Activated CD4-positive, alpha-beta T cell treated with anti-CD3 and anti-CD28 coated beads, Interleukin-2, amount 10 ng/mL, durations not matched to agents 24 days and 14 days (primary cell): ENCODE measurements at regions not wholly inside any gene's neighbourhood (a gene's known extent, or its start where the extent isn't known, plus 50 kb on each side); places are given as distances from the start of the nearest gene placed in this dataset.

Source experiments
- DNase-seq: peaks from one replicate; pipeline ENCODE4 v3.0.0; 2022
- H3K27ac Mint-ChIP-seq: one replicate; pipeline ENCODE4 v1.8.0; 2022; ENCODE audit warnings: mild to moderate bottlenecking, mixed read lengths
- H3K27me3 Mint-ChIP-seq: one replicate; pipeline ENCODE4 v1.8.0; 2022; ENCODE audit warnings: mixed read lengths
- H3K36me3 Mint-ChIP-seq: one replicate; pipeline ENCODE4 v1.8.0; 2022; ENCODE audit warnings: low read depth, mild to moderate bottlenecking, mixed read lengths
- H3K4me1 Mint-ChIP-seq: one replicate; pipeline ENCODE4 v1.8.0; 2021; ENCODE audit warnings: mixed read lengths
- H3K4me3 Mint-ChIP-seq: one replicate; pipeline ENCODE4 v1.8.0; 2022; ENCODE audit warnings: mild to moderate bottlenecking, moderate library complexity, mixed read lengths
- H3K9me3 Mint-ChIP-seq: one replicate; pipeline ENCODE4 v1.8.0; 2021; ENCODE audit warnings: mixed read lengths
- intact Hi-C: fragments of 100-400 bp; cut with micrococcal nuclease; formaldehyde crosslinking; loops from one replicate; pipeline ENCODE4 v1.15.1; 2023

DNA sequence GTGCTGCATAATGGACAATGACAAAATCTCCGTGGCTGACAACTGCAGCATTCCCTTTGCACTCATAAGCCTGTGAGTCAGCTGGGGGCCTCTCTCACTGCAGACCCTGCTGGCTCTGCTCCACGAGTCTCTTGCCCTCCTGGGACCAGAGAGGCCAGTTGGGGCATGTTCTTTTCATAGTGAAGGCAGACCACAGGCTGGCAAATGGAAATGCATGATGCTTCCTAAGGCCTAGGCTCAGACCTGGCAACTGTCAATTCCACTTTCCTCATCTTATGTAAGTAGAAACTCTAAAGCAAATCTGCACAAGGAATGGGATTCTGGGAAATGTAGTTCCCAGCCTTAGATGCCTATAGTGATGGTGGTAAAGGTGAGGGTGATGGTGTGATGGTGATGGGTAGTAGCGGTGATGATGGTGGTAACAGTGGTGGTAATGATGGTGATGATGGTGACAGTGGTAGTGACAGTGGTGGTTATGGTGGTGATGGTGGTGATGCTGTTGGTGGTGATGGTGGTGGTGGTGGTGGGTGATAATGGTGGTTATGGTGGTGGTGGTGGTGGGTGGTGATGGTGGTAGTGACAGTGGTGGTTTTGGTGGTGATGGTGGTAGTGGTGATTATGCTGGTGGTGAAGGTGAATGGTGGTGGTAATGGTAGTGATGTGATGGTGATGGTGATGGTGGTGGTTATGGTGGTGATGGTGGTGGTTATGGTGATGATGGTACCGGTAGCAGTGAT is 185.8 kb upstream of the ARL4C start:
- H3K36me3 Mint-ChIP-seq = no peaks in the 10 kb centered on the region
- no peak overlapping the region for H3K4me3 Mint-ChIP-seq
- no peaks in the 10 kb centered on the region for H3K9me3 Mint-ChIP-seq
- intact Hi-C loops = no loop called here
- no peak overlapping the region for H3K27ac Mint-ChIP-seq
- H3K4me1 Mint-ChIP-seq = no peaks in the 10 kb centered on the region
- peaks cover 10% of the 10 kb centered on the region for H3K27me3 Mint-ChIP-seq
- DNase-seq = no peak

- no peak overlapping the region for H3K4me3 Mint-ChIP-seq
- no peak for DNase-seq
- H3K9me3 Mint-ChIP-seq = no peaks in the 10 kb centered on the region
- no peaks in the 10 kb centered on the region for H3K4me1 Mint-ChIP-seq
- no peaks in the 10 kb centered on the region for H3K36me3 Mint-ChIP-seq
- H3K27me3 Mint-ChIP-seq = peaks cover 8% of the 10 kb centered on the region
- no peak overlapping the region for H3K27ac Mint-ChIP-seq
- intact Hi-C loops = no loop called here
Measured at GRCh38 chr2:234680688-234681619, 184.1 kb upstream of the ARL4C start.

DNA sequence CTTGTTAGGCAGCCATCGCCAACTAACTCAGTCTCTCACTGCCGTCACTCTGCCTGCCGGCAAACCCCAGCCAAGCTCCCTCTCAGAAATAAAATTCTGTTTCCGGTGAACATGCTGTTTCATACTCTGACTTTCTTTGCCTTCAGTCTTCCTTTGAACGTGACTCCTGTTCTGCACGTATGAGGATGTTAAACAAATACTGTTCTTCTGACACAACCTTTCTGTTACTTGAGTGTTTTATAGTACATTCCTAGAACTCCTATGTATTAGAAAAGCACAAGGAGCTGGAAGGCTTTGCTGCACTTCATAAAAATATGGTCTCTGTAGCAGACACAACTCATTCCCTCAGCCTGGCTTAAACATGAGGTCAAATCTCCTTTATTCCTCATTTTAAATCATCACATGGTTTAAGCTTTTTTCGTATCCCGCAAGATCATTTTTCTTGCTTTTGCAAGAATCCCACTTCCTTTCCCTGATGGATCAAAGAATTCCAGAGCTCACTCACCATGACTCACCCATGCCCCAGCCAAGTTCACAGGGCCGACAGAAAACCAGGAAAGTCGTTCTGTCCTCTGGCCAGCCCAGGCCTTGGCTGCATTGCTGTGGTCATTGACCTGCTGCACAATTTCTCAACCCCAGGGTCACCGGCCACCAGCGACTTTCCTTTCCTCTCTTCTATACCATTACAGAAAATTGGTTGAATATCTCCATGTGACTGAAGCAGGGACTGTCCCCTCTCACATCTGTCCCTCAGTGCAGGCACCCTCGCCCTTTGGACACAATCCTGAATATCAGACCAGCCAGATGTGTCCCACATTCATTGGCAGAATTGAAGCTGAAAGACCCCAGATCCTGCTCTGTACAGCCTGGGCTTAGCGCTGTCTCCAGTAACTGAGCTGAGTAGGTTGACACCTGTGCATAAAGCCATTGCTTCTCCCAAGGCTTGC is 183.1 kb upstream of the ARL4C start:
- Mint-ChIP-seq H3K36me3 (no peaks in the 10 kb centered on the region), H3K27ac (no peak overlapping the region), H3K4me3 (no peak overlapping the region), H3K4me1 (no peaks in the 10 kb centered on the region), H3K27me3 (peaks cover 8% of the 10 kb centered on the region), H3K9me3 (no peaks in the 10 kb centered on the region)
- intact Hi-C loops = no loop called here
- no peak for DNase-seq

GRCh38 chr2:234679301-234679740 is 182.4 kb upstream of the ARL4C start:
- Mint-ChIP-seq H3K4me1 (no peaks in the 10 kb centered on the region), H3K27me3 (peaks cover 9% of the 10 kb centered on the region), H3K9me3 (no peaks in the 10 kb centered on the region), H3K36me3 (no peaks in the 10 kb centered on the region), H3K27ac (no peak overlapping the region), H3K4me3 (no peak overlapping the region)
- no peak for DNase-seq
- intact Hi-C loops = no loop called here

DNA sequence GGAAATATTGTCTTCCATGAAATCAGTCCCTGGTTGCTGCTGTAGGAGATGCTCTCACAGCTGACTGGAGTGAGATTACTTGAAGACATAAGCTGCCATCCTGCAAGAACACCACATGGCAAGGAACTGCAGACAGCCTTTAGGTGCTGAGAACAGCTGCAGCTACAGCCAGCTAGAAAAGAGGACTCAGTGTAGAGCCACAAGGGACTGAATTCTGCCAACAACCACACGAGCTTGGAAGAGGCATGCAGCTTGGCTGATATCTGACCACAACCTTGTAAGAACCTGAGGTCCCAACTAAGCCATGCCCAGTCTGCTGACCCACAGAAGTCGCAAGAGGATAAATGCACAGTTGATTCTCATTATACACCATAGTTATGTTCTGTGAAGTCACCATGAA is 181.8 kb upstream of the ARL4C start:
- no peaks in the 10 kb centered on the region for H3K9me3 Mint-ChIP-seq
- DNase-seq = no peak
- H3K27me3 Mint-ChIP-seq = peaks cover 8% of the 10 kb centered on the region
- intact Hi-C loops = no loop called here
- H3K4me1 Mint-ChIP-seq = no peaks in the 10 kb centered on the region
- no peaks in the 10 kb centered on the region for H3K36me3 Mint-ChIP-seq
- H3K27ac Mint-ChIP-seq = no peak overlapping the region
- no peak overlapping the region for H3K4me3 Mint-ChIP-seq

- DNase-seq = no peak
- no peaks in the 10 kb centered on the region for H3K4me1 Mint-ChIP-seq
- H3K27ac Mint-ChIP-seq = no peak overlapping the region
- no peaks in the 10 kb centered on the region for H3K36me3 Mint-ChIP-seq
- peaks cover 6% of the 10 kb centered on the region for H3K27me3 Mint-ChIP-seq
- no peaks in the 10 kb centered on the region for H3K9me3 Mint-ChIP-seq
- no peak overlapping the region for H3K4me3 Mint-ChIP-seq
- intact Hi-C loops = no loop called here
Measured at GRCh38 chr2:234677758-234678538, 181.1 kb upstream of the ARL4C start.

- no peak for DNase-seq
- Mint-ChIP-seq H3K4me3 (no peak overlapping the region), H3K36me3 (no peaks in the 10 kb centered on the region), H3K27me3 (peaks cover 2% of the 10 kb centered on the region), H3K4me1 (no peaks in the 10 kb centered on the region), H3K27ac (no peak overlapping the region), H3K9me3 (no peaks in the 10 kb centered on the region)
- intact Hi-C loops = no loop called here
Measured at GRCh38 chr2:234676783-234677450, 180.0 kb upstream of the ARL4C start.

DNA sequence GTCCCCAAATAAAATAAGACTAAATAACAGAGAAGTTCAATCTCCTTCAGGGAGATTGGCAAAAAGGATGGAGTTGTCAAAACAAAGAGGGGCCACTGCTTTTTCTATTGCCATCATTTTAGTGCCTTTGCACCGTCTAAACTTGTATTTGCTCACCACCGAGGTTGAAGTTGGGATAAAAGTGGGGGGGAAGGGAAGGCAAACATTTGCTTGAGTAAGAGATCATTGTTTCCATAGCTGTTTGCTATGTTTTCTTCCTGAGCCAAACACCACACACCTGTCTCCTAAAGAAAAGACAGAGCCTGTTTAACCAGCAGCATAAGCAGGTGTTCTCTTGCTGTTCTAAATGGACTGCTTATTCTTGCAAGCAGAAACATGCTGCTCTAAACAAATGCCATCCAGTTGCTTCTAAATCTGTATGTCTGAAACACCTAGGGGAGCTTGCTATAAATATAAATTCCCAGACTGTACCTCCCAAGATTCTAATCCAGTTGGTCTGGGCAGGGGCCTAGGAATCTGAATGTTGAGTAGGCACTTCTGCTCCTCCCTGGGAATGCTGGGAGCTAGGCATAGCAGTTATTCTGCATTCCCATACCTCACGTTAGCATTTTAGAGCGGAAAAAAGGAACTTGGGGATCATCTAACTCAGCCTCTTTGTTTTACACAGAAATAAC is 179.4 kb upstream of the ARL4C start:
- Mint-ChIP-seq H3K9me3 (no peaks in the 10 kb centered on the region), H3K27ac (no peak overlapping the region), H3K36me3 (no peaks in the 10 kb centered on the region), H3K27me3 (peaks cover 2% of the 10 kb centered on the region), H3K4me3 (no peak overlapping the region), H3K4me1 (no peaks in the 10 kb centered on the region)
- intact Hi-C loops = no loop called here
- no peak for DNase-seq

DNA sequence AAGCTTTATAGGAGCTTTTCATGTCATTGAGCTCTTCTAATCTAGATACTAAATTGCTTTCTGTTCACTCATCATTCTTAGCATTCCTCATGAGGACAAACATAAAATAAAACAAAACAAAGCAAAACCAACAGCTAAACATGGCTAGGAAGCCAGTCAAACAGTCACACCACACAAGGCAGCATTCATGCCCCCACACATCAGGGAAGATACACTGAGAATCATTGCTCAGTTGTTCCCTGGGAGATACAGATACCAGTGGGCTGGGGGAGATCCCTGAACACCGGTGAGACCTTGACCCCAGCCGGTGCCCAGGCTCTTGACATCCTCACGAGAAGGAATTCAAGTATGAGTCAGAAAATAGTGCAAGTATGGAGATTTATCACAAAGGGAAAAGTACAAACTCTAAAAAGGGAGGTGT is 177.9 kb upstream of the ARL4C start:
- H3K27ac Mint-ChIP-seq = no peak overlapping the region
- H3K27me3 Mint-ChIP-seq = peaks cover 2% of the 10 kb centered on the region
- H3K36me3 Mint-ChIP-seq = no peaks in the 10 kb centered on the region
- DNase-seq = no peak
- H3K4me1 Mint-ChIP-seq = no peaks in the 10 kb centered on the region
- intact Hi-C loops = no loop called here
- H3K4me3 Mint-ChIP-seq = no peak overlapping the region
- no peaks in the 10 kb centered on the region for H3K9me3 Mint-ChIP-seq

DNA sequence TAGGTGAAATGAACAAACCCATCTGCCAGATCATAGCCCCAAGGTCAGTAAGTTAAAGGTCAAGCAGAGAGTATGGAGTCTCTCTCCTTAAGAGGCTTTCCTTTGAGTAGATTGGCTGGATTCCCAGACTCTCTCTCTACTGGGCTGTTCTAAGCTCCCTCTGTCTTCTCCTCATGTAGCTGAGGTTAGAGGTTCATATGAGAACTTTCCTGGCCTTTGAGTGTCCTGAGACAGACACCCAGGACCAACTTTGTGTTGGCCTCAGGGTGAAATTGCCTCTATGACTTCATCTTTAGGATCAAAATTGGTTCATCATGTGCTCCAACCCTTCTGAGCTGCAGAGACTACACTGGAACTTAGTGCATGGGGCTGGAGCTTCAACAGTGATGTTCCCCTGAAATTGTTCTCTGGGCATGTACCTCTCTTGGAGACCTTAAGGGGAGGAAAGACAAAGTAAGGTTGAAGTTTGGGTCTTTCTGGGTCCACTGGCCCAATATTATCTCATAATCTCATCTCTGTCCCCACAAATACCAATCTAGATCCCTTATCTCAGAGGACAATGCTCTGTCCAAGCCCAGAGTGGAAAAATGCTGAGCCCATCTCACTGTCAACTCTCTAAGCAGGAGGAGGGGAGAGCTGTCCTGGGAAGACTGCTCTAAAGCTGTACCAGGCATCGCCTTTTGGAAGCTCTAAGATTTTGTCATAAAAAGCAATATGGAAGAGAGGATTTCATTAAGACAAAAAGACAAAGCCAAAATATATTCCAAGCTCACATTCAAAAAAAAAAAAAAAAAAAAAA is 177.3 kb upstream of the ARL4C start:
- Mint-ChIP-seq H3K4me3 (no peak overlapping the region), H3K9me3 (no peaks in the 10 kb centered on the region), H3K27ac (no peak overlapping the region), H3K27me3 (peaks cover 2% of the 10 kb centered on the region), H3K36me3 (no peaks in the 10 kb centered on the region), H3K4me1 (no peaks in the 10 kb centered on the region)
- intact Hi-C loops = no loop called here
- no peak for DNase-seq

GRCh38 chr2:234673501-234673900 is 176.6 kb upstream of the ARL4C start:
- H3K27ac Mint-ChIP-seq = no peak overlapping the region
- no peaks in the 10 kb centered on the region for H3K36me3 Mint-ChIP-seq
- no peak overlapping the region for H3K4me3 Mint-ChIP-seq
- intact Hi-C loops = no loop called here
- peaks cover 2% of the 10 kb centered on the region for H3K27me3 Mint-ChIP-seq
- no peaks in the 10 kb centered on the region for H3K9me3 Mint-ChIP-seq
- no peaks in the 10 kb centered on the region for H3K4me1 Mint-ChIP-seq
- DNase-seq = no peak
